ENCODE measurements at regions not wholly inside any gene's neighbourhood (a gene's known extent, or its start where the extent isn't known, plus 50 kb on each side); places are given as distances from the start of the nearest gene placed in this dataset.
"Not testable (repeated sequence)": the region's sequence is repeated elsewhere in the genome, so short reads cannot be mapped to it uniquely, and the experiment has no call there.

- DNase-seq (ENCODE audit: low read depth in 2 of 2), result no peak
- TF ChIP-seq CTCF (IDR thresholded peaks at IDR 0.05; ENCODE audit: low read depth, low read length), result no peak
- no peak overlapping the region for H3K4me3 ChIP-seq (replicated peaks in 1 of 2; ENCODE audit: low read depth in 2 of 2, low read length in 2 of 2)
Measured at GRCh38 chr11:25244126-25244525, 747.3 kb downstream of the LUZP2 start.

DNA sequence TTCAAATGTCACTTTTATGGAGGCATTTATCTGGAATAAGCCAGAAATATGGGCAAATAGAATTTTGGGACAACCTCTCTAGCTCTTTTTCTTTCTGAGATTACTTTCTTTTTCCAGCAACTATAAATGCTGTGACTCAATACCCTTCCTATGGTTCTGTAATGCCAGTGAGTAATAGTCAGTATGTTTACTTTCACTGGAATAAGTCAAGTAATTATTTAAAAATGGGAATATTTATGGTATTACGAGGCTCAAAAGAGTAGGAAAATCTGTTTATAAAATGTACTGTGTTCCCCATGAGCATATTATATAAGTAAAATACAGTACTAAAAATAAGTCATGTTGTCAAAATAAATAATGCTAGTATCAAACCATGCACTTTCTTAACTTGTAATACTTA is 750.5 kb downstream of the LUZP2 start:
- DNase-seq (ENCODE audit: low read depth in 2 of 2), result peak in 1 of 2 donors; percentile 4
- no peak overlapping the region for H3K4me3 ChIP-seq (replicated peaks in 1 of 2; ENCODE audit: low read depth in 2 of 2, low read length in 2 of 2)
- no peak for TF ChIP-seq CTCF (IDR thresholded peaks at IDR 0.05; ENCODE audit: low read depth, low read length)

DNA sequence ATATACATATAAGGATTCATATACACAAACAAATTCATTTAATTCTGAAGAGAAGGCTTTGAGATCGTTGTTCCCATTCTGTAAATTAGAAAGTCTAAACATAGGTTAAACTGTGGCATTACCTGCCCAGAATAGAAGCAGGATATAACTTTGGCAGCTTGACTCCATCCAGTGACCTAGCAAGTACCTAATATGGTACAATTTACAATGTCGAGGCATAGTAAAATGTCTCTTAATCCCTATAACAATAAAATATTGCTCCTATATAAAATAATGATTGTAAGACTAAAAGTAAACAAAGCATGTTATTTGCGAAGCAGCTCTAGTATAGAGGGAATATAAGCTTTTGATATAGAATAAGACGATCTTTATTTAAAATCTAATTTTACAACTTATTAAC is 756.0 kb downstream of the LUZP2 start:
- H3K4me3 ChIP-seq (replicated peaks in 1 of 2; ENCODE audit: low read depth in 2 of 2, low read length in 2 of 2), result no peak overlapping the region
- TF ChIP-seq CTCF (IDR thresholded peaks at IDR 0.05; ENCODE audit: low read depth, low read length), result no peak
- DNase-seq (ENCODE audit: low read depth in 2 of 2), result no peak

DNA sequence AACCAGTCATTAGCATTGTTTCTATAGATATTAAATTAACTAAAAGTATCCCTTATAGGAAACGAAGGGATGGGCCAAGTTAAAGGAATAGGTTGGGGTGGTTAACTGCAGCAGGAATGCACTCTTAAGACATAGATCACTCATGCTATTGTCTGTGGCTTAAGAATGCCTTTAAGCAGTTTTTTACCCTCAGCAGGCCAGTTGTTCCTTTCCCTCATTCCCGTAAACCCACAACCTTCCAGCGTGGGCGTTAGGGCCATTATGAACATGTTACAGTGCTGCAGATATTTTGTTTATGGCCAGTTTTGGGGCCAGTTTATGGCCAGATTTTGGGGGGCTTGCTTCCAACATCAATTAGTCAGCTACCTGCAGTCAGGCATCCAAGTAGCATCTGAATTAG is 767.0 kb downstream of the LUZP2 start:
- DNase-seq (ENCODE audit: low read depth in 2 of 2); H3K4me3 ChIP-seq (replicated peaks in 1 of 2; ENCODE audit: low read depth in 2 of 2, low read length in 2 of 2): not testable (repeated sequence)

DNA sequence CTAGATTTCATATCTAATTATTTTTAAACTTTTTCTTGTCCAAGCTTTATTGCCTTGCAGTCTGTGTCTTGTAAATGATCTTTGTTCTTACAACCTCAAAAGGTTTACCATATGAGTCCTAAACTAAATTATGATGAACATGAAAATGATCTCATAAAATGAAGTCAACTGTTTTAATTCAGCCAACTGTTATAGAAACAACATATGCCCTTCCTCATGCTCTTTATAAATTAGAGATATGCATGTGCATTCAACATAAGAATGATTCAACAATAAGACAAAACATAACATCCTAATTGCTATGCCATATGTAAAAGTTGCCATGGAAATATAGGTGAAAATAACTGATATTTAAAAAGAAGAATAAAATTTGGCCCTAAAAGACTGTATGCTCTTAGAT is 774.4 kb downstream of the LUZP2 start:
- TF ChIP-seq CTCF (IDR thresholded peaks at IDR 0.05; ENCODE audit: low read depth, low read length), result no peak
- DNase-seq (ENCODE audit: low read depth in 2 of 2), result no peak
- no peak overlapping the region for H3K4me3 ChIP-seq (replicated peaks in 1 of 2; ENCODE audit: low read depth in 2 of 2, low read length in 2 of 2)

DNA sequence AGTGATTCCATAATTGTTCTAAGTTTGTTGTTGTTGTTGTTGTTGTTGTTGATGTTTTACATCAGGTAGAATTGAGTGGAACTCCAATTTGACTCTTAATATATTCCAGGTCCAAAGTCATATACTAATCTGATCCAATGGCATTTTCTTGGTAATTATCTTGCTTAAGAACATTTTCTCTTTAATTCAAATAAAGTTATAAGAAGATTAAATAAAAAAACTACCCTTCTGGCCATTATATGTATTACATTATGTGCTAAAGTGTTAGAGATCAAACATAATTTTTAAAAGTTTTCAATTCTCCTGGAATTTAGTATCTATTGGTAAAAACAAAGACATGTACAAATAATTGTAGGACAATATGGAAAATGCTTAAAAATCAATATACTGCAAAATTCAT is 775.4 kb downstream of the LUZP2 start:
- no peak for TF ChIP-seq CTCF (IDR thresholded peaks at IDR 0.05; ENCODE audit: low read depth, low read length)
- H3K4me3 ChIP-seq (replicated peaks in 1 of 2; ENCODE audit: low read depth in 2 of 2, low read length in 2 of 2), result no peak overlapping the region
- DNase-seq (ENCODE audit: low read depth in 2 of 2), result no peak

DNA sequence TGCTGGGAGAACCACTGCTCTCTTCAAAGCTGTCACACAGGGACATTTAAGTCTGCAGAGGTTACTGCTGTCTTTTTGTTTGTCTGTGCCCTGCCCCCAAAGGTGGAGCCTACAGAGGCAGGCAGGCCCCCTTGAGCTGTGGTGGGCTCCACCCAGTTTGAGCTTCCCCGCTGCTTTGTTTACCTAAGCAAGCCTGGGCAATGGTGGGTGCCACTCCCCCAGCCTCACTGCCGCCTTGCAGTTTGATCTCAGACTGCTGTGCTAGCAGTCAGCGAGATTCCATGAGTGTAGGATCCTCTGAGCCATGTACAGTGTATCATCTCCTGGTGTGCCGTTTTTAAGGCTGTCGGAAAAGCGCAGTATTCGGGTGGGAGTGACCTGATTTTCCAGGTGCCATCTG is 784.0 kb downstream of the LUZP2 start:
- not testable (repeated sequence) for H3K4me3 ChIP-seq (replicated peaks in 1 of 2; ENCODE audit: low read depth in 2 of 2, low read length in 2 of 2); DNase-seq (ENCODE audit: low read depth in 2 of 2)

- no peak for DNase-seq (ENCODE audit: low read depth in 2 of 2)
- H3K4me3 ChIP-seq (replicated peaks in 1 of 2; ENCODE audit: low read depth in 2 of 2, low read length in 2 of 2), result no peak overlapping the region
- no peak for TF ChIP-seq CTCF (IDR thresholded peaks at IDR 0.05; ENCODE audit: low read depth, low read length)
Measured at GRCh38 chr11:25293166-25293565, 796.3 kb downstream of the LUZP2 start.
